HepG2 (cell line): ENCODE measurements at regions not wholly inside any gene's neighbourhood (a gene's known extent, or its start where the extent isn't known, plus 50 kb on each side); places are given as distances from the start of the nearest gene placed in this dataset.

Experiments
- ATAC-seq: fragments of 200-7000 bp; cut with Tn5 transposase; 3 replicates; pipeline ENCODE4 v1.9.1; 2020; ENCODE audit warnings: mild to moderate bottlenecking, moderate library complexity
- BruUV-seq: library from RNA; stranded (reverse); fragments of 400-500 nt; replicated peaks from 2 replicates; lab custom pipeline; 2021; lab: Mats Ljungman, UMichigan
- CTCF ChIA-PET: fragments of 300-600 bp; formaldehyde crosslinking; extraction: SDS; loops from one replicate; lab custom pipeline; 2021; ENCODE audit warnings: low total read pairs, inconsistent platforms, low intra/inter-chr PET ratio; lab: Yijun Ruan, JAX
- POLR2A ChIA-PET: fragments of 350-600 bp; sonication (Branson Sonifier 250); formaldehyde crosslinking; loops from one replicate; lab custom pipeline; 2020; ENCODE audit warnings: antibody characterized with exemption, inconsistent platforms; lab: Yijun Ruan, JAX
- DNase-seq: peaks from one replicate; pipeline ENCODE4 v3.0.0-alpha.2; 2015; ENCODE audit warnings: low spot score
- FAIRE-seq: peaks from 3 replicates; lab custom pipeline; 2011; peaks lifted over from hg19 to GRCh38; lab: Jason Lieb, UNC
- H2AFZ ChIP-seq: one replicate; pipeline ENCODE4 v1.6.1; 2011; ENCODE audit warnings: low read length, inconsistent platforms
- H3K27ac ChIP-seq: fragments of 300-600 bp; 3 replicates; pipeline ENCODE4 v1.8.0; 2011; ENCODE audit warnings: mixed run types, mild to moderate bottlenecking, mixed read lengths, low read length, inconsistent platforms; ENCODE audit not compliant: insufficient read depth; ENCODE audit errors: extremely low read length
- H3K27me3 ChIP-seq, 2 experiments: fragments of 200-600 bp in 1 of 2; 2 replicates in 1 of 2; 3 replicates in 1 of 2; pipeline versions ENCODE4 v1.6.0 to v1.8.0; 2011; ENCODE audit warnings: low read length in 2 of 2, mild to moderate bottlenecking in 2 of 2, moderate library complexity in 2 of 2, inconsistent platforms in 1 of 2; ENCODE audit not compliant: insufficient read depth in 2 of 2, control insufficient read depth in 1 of 2
- H3K36me3 ChIP-seq, 2 experiments: fragments of 200-600 bp in 1 of 2; replicated peaks in 1 of 2; 2 replicates in 1 of 2; 3 replicates in 1 of 2; pipeline versions ENCODE4 v1.5.1 to v1.8.0; 2011; ENCODE audit warnings: low read length in 2 of 2, inconsistent platforms in 1 of 2; ENCODE audit not compliant: insufficient read depth in 2 of 2, control insufficient read depth in 1 of 2
- H3K4me1 ChIP-seq: 2 replicates; pipeline ENCODE4 v1.5.1; 2012; ENCODE audit warnings: low read length, inconsistent platforms; ENCODE audit not compliant: insufficient read depth
- H3K4me2 ChIP-seq: 2 replicates; pipeline ENCODE4 v1.6.0; 2011; ENCODE audit warnings: low read depth, low read length, inconsistent platforms
- H3K4me3 ChIP-seq, 3 experiments: fragments of 200-600 bp in 1 of 3; sonication (generic), shearing (Covaris generic) in 1 of 3; replicated peaks in 1 of 3; 2 replicates each; pipeline ENCODE4 v1.5.1; 2011 to 2016; ENCODE audit warnings: low read length in 3 of 3, inconsistent platforms in 2 of 3, low read depth in 2 of 3, mild to moderate bottlenecking in 2 of 3, control low read depth in 1 of 3, mixed read lengths in 1 of 3; ENCODE audit not compliant: insufficient read depth in 1 of 3
- H3K79me2 ChIP-seq: one replicate; pipeline ENCODE4 v1.6.1; 2011; ENCODE audit warnings: low read length, inconsistent platforms; ENCODE audit not compliant: insufficient read depth
- H3K9ac ChIP-seq: 2 replicates; pipeline ENCODE4 v1.6.0; 2011; ENCODE audit warnings: mild to moderate bottlenecking, low read depth, low read length, inconsistent platforms; ENCODE audit not compliant: insufficient read depth
- H3K9me3 ChIP-seq: 2 replicates; pipeline ENCODE4 v1.5.1; 2012; ENCODE audit warnings: mild to moderate bottlenecking, low read length
- H4K20me1 ChIP-seq: 2 replicates; pipeline ENCODE4 v1.6.0; 2011; ENCODE audit warnings: inconsistent platforms, mild to moderate bottlenecking, low read length, moderate library complexity; ENCODE audit not compliant: insufficient read depth
- ATF1 ChIP-seq: IDR thresholded peaks from 2 replicates; pipeline ENCODE4 v1.6.1; 2016; ENCODE audit warnings: mild to moderate bottlenecking, control low read depth
- ATF2 ChIP-seq: sonication (generic); formaldehyde crosslinking; IDR thresholded peaks from 2 replicates; pipeline ENCODE4 v1.4.0; 2020; ENCODE audit warnings: missing genetic modification reagents
- CCDC6 ChIP-seq: sonication (generic); formaldehyde crosslinking; IDR thresholded peaks from 2 replicates; pipeline ENCODE4 v1.8.1; 2022; ENCODE audit warnings: mild to moderate bottlenecking, missing genetic modification reagents, moderate library complexity
- CEBPB ChIP-seq: IDR thresholded peaks from 2 replicates; pipeline ENCODE4 v1.6.1; 2011; ENCODE audit warnings: low read depth, low read length, improper control_type of control experiment, borderline replicate concordance
- CENPX ChIP-seq: sonication (generic); formaldehyde crosslinking; IDR thresholded peaks from 2 replicates; pipeline ENCODE4 v1.9.0; 2021; ENCODE audit warnings: mild to moderate bottlenecking, missing genetic modification reagents, moderate library complexity
- CREB1 ChIP-seq, 2 experiments: fragments of 450-650 bp in 1 of 2; IDR thresholded peaks; 2 replicates each; pipeline ENCODE4 v1.6.1; 2016 to 2017; ENCODE audit warnings: control low read depth in 1 of 2, mild to moderate bottlenecking in 1 of 2, missing compliant biosample characterization in 1 of 2, missing genetic modification characterization in 1 of 2
- ETV6 ChIP-seq: sonication (generic); formaldehyde crosslinking; conservative IDR thresholded peaks from 2 replicates; pipeline ENCODE4 v1.4.0; 2020; ENCODE audit warnings: missing genetic modification reagents
- FOXK2 ChIP-seq: fragments of 450-650 bp; IDR thresholded peaks from 2 replicates; pipeline ENCODE4 v1.6.1; 2016
- IKZF4 ChIP-seq: sonication (generic); formaldehyde crosslinking; IDR thresholded peaks from 2 replicates; pipeline ENCODE4 v1.5.1; 2020; ENCODE audit warnings: borderline replicate concordance, mild to moderate bottlenecking, low read depth, missing genetic modification reagents; ENCODE audit errors: not compliant biosample characterization
- KDM5A ChIP-seq: fragments of 200-600 bp; sonication (generic); IDR thresholded peaks from 2 replicates; pipeline ENCODE4 v1.7.0; 2018; ENCODE audit warnings: antibody characterized with exemption, mild to moderate bottlenecking, low read length, borderline replicate concordance
- MXD4 ChIP-seq: IDR thresholded peaks from 2 replicates; pipeline ENCODE4 v1.6.1; 2016; ENCODE audit warnings: mild to moderate bottlenecking, missing biosample characterization, missing genetic modification reagents
- POGZ ChIP-seq: sonication (generic); formaldehyde crosslinking; IDR thresholded peaks from 2 replicates; pipeline ENCODE4 v1.4.0; 2020; ENCODE audit warnings: mild to moderate bottlenecking, missing genetic modification reagents
- REPIN1 ChIP-seq: sonication (generic); formaldehyde crosslinking; IDR thresholded peaks from 2 replicates; pipeline ENCODE4 v1.8.0; 2022; ENCODE audit warnings: missing genetic modification reagents, low read depth, mild to moderate bottlenecking, borderline replicate concordance
- RXRB ChIP-seq: IDR thresholded peaks from 2 replicates; pipeline ENCODE4 v1.6.1; 2016; ENCODE audit warnings: borderline replicate concordance, missing genetic modification reagents, missing compliant biosample characterization
- STAG1 ChIP-seq: sonication (generic); formaldehyde crosslinking; IDR thresholded peaks from 2 replicates; pipeline ENCODE4 v1.4.0; 2020; ENCODE audit warnings: missing genetic modification reagents
- STAT5B ChIP-seq: sonication (generic); formaldehyde crosslinking; IDR thresholded peaks from 2 replicates; pipeline ENCODE4 v1.4.0; 2020; ENCODE audit warnings: missing genetic modification reagents
- ZFP41 ChIP-seq: sonication (generic); formaldehyde crosslinking; IDR thresholded peaks from 2 replicates; pipeline ENCODE4 v1.4.0; 2020; ENCODE audit warnings: mild to moderate bottlenecking, missing genetic modification reagents, borderline replicate concordance
- ZNF101 ChIP-seq: sonication (generic); formaldehyde crosslinking; IDR thresholded peaks from 2 replicates; pipeline ENCODE4 v1.4.0; 2020; ENCODE audit warnings: mild to moderate bottlenecking, low read depth, missing genetic modification reagents, borderline replicate concordance
- ZNF775 ChIP-seq: sonication (generic); formaldehyde crosslinking; IDR thresholded peaks from 2 replicates; pipeline ENCODE4 v1.4.0; 2020; ENCODE audit warnings: missing genetic modification reagents, mild to moderate bottlenecking, moderate library complexity, borderline replicate concordance
- WGBS: methylation state at CpG from one replicate; pipeline ENCODE4 v1.1.6; 2017; ENCODE audit warnings: low lambda C conversion rate; 5-methylcytosine and 5-hydroxymethylcytosine counted together
- in situ Hi-C: cut with HindIII; loops from 2 replicates; pipeline ENCODE4 v1.10.0; 2017; ENCODE audit warnings: low pct_unique_long_range_greater_than_20kb; ENCODE audit not compliant: extremely low pct_ligation_motif_present
- intact Hi-C: fragments of 100-400 bp; cut with micrococcal nuclease; formaldehyde crosslinking; loops from one replicate; pipeline ENCODE4 v1.10.0; 2022; ENCODE audit not compliant: unreplicated experiment
- TF ChIP-seq, protein P1 (sequence below): sonication (generic); formaldehyde crosslinking; IDR thresholded peaks from 2 replicates; pipeline ENCODE4 v1.8.1; 2023; ENCODE audit warnings: mild to moderate bottlenecking, missing genetic modification reagents, borderline replicate concordance

- FAIRE-seq = no peak
- H3K9me3 ChIP-seq = no peaks in the 10 kb centered on the region
- no peaks in the 10 kb centered on the region for H4K20me1 ChIP-seq
- no peak overlapping the region for H3K4me3 ChIP-seq
- no peak for ATAC-seq
- CTCF ChIA-PET = interaction anchor here (1.5 kb wide), 1 partner anchor 327 kb away, joined by 3 read pairs; no protein-coding TSS in a partner anchor
- H2AFZ ChIP-seq = no peak overlapping the region
- no peak for DNase-seq
- no peak overlapping the region for H3K27ac ChIP-seq
- no peak overlapping the region for H3K9ac ChIP-seq
- no peaks in the 10 kb centered on the region for H3K79me2 ChIP-seq
- in situ Hi-C loops = no loop called here
- no peaks in the 10 kb centered on the region for H3K36me3 ChIP-seq
- 92% methylated on average over 1 of the region's 1 CpG for WGBS
- TF ChIP-seq CENPX (no peak), CEBPB (peak; percentile 19; the same call in 1 of the 2 replicates)
- intact Hi-C loops = loop anchor here (1.0 kb wide), 1 partner anchor 327 kb away; no protein-coding TSS in a partner anchor
- POLR2A ChIA-PET = no interaction called here
- no peaks in the 10 kb centered on the region for H3K4me1 ChIP-seq
- no TSS peak for BruUV-seq
- H3K4me2 ChIP-seq = no peak overlapping the region
- no peaks in the 10 kb centered on the region for H3K27me3 ChIP-seq
Observed at GRCh38 chr7:28299556-28299955, 112.8 kb upstream of the CREB5 start.

GRCh38 chr7:28300488-28300887 lies 111.8 kb upstream of the CREB5 start:
- no peak for FAIRE-seq
- ATAC-seq = no peak
- no peak overlapping the region for H3K9ac ChIP-seq
- intact Hi-C loops = no loop called here
- no peak for DNase-seq
- in situ Hi-C loops = loop anchor here (10.0 kb wide), 1 partner anchor 324 kb away; no protein-coding TSS in a partner anchor
- ChIA-PET POLR2A (no interaction called here), CTCF (no interaction called here)
- BruUV-seq = no TSS peak
- no peaks in the 10 kb centered on the region for H3K9me3 ChIP-seq
- H3K27ac ChIP-seq = no peak overlapping the region
- no peak overlapping the region for H3K4me3 ChIP-seq
- no peak overlapping the region for H2AFZ ChIP-seq
- no peaks in the 10 kb centered on the region for H3K4me1 ChIP-seq
- H3K4me2 ChIP-seq = no peak overlapping the region
- H3K27me3 ChIP-seq = no peaks in the 10 kb centered on the region
- no peaks in the 10 kb centered on the region for H4K20me1 ChIP-seq
- WGBS = 26% methylated on average over 5 of the region's 5 CpGs
- no peaks in the 10 kb centered on the region for H3K79me2 ChIP-seq
- H3K36me3 ChIP-seq = no peaks in the 10 kb centered on the region
- TF ChIP-seq FOXK2 (no peak), ETV6 (no peak), RXRB (CRISPR knock-in tag) (no peak), MXD4 (CRISPR knock-in tag) (no peak), STAG1 (CRISPR knock-in tag) (no peak), CCDC6 (no peak), POGZ (CRISPR knock-in tag) (no peak), IKZF4 (CRISPR knock-in tag) (no peak), KDM5A (no peak), ATF1 (CRISPR knock-in tag) (no peak), CREB1 (IDR thresholded peaks at IDR 0.05) (no peak), CREB1 (CRISPR knock-in tag; IDR thresholded peaks at IDR 0.05) (no peak), ZFP41 (CRISPR knock-in tag) (no peak), ATF2 (CRISPR knock-in tag) (no peak), ZNF775 (CRISPR knock-in tag) (no peak), ZNF101 (CRISPR knock-in tag) (no peak), REPIN1 (no peak), STAT5B (CRISPR knock-in tag) (no peak)
- TF ChIP-seq, protein P1, sequence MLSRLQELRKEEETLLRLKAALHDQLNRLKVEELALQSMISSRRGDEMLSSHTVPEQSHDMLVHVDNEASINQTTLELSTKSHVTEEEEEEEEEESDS (CRISPR knock-in tag) = no peak
